Posterior vena cava (tissue), 2 donors: ENCODE measurements at regions not wholly inside any gene's neighbourhood (a gene's known extent, or its start where the extent isn't known, plus 50 kb on each side); places are given as distances from the start of the nearest gene placed in this dataset.
A peak's percentile ranks its signal among the peaks of the same experiment; 100 is the strongest.

ENCODE experiments used
- DNase-seq: peaks from one replicate; pipeline ENCODE4 v3.0.0-alpha.2; 2020; ENCODE audit warnings: low spot score
- intact Hi-C, 2 donors: fragments of 100-400 bp; cut with DNase I; formaldehyde crosslinking; loops; one replicate each; pipeline versions ENCODE4 v1.14.1 to v1.14.2; 2022 to 2023
- donor health status: DM: yes; HTN: yes; CAD: no.
- donor health status: DM: yes; HTN: yes; CAD: no.

- peak; percentile 93 for DNase-seq
- intact Hi-C loops: no loop called here
Observed at GRCh38 chr1:201649761-201650622, 111.1 kb downstream of the NAV1 start.

GRCh38 chr1:201650623-201650933, 111.7 kb downstream of the NAV1 start:
- intact Hi-C loops: no loop called here

GRCh38 chr1:201652181-201652580, 113.3 kb downstream of the NAV1 start:
- intact Hi-C loops: no loop called here

More at GRCh38 chr1:201650623-201650933, 111.7 kb downstream of the NAV1 start:
- DNase-seq: no peak

GRCh38 chr1:201653233-201653632, 114.3 kb downstream of the NAV1 start:
- intact Hi-C loops: no loop called here
- DNase-seq: no peak

More at GRCh38 chr1:201652181-201652580, 113.3 kb downstream of the NAV1 start:
- no peak for DNase-seq

GRCh38 chr1:201653883-201654282, 115.0 kb downstream of the NAV1 start:
- intact Hi-C loops: no loop called here
- DNase-seq: no peak

- DNase-seq: no peak
- intact Hi-C loops: no loop called here
Observed at GRCh38 chr1:201655243-201655642, 116.3 kb downstream of the NAV1 start.

GRCh38 chr1:201655910-201656309, 117.0 kb downstream of the NAV1 start:
- intact Hi-C loops: no loop called here
- peak; percentile 87 for DNase-seq

- intact Hi-C loops: no loop called here
- no peak for DNase-seq
Observed at GRCh38 chr1:201656311-201657032, 117.5 kb downstream of the NAV1 start.

- intact Hi-C loops: no loop called here
Observed at GRCh38 chr1:201659572-201659971, 120.6 kb downstream of the NAV1 start.

GRCh38 chr1:201660931-201661822, 122.2 kb downstream of the NAV1 start:
- intact Hi-C loops: no loop called here
- no peak for DNase-seq

More at GRCh38 chr1:201659572-201659971, 120.6 kb downstream of the NAV1 start:
- DNase-seq: no peak

- DNase-seq: no peak
- intact Hi-C loops: no loop called here
Observed at GRCh38 chr1:201661823-201662359, 123.0 kb downstream of the NAV1 start.

GRCh38 chr1:201662646-201663045, 123.7 kb downstream of the NAV1 start:
- intact Hi-C loops: loop anchor here in 1 of 2 donors (1.0 kb wide), 1 partner anchor 25 kb away; no protein-coding TSS in a partner anchor
- no peak for DNase-seq

GRCh38 chr1:201663491-201664113, 124.7 kb downstream of the NAV1 start:
- intact Hi-C loops: loop anchor here in 1 of 2 donors (1.0 kb wide), 1 partner anchor 24 kb away; no protein-coding TSS in a partner anchor
- no peak for DNase-seq

- intact Hi-C loops: no loop called here
Observed at GRCh38 chr1:201665036-201665435, 126.1 kb downstream of the NAV1 start.

GRCh38 chr1:201666102-201666501, 127.2 kb downstream of the NAV1 start:
- intact Hi-C loops: no loop called here
- DNase-seq: no peak

More at GRCh38 chr1:201665036-201665435, 126.1 kb downstream of the NAV1 start:
- no peak for DNase-seq

- intact Hi-C loops: no loop called here
- DNase-seq: no peak
Observed at GRCh38 chr1:201666645-201667044, 127.7 kb downstream of the NAV1 start.

- no peak for DNase-seq
- intact Hi-C loops: no loop called here
Observed at GRCh38 chr1:201667479-201667878, 128.6 kb downstream of the NAV1 start.

GRCh38 chr1:201670517-201670916, 131.6 kb downstream of the NAV1 start:
- DNase-seq: no peak
- intact Hi-C loops: no loop called here

GRCh38 chr1:201672685-201673084, 133.8 kb downstream of the NAV1 start:
- no peak for DNase-seq
- intact Hi-C loops: no loop called here
